GM18870 (cell line): ENCODE measurements at regions not wholly inside any gene's neighbourhood (a gene's known extent, or its start where the extent isn't known, plus 50 kb on each side); places are given as distances from the start of the nearest gene placed in this dataset.
"Not testable (repeated sequence)": the region's sequence is repeated elsewhere in the genome, so short reads cannot be mapped to it uniquely, and the experiment has no call there.

Experiments
- ATAC-seq: cut with Tn5 transposase; IDR thresholded peaks from one replicate; pipeline ENCODE4 v1.9.1; 2021; ENCODE audit warnings: moderate library complexity; ENCODE audit not compliant: unreplicated experiment

- ATAC-seq = no peak
Observed at GRCh38 chr11:134949121-134950090, 537.4 kb upstream of the B3GAT1 start.

- ATAC-seq = no peak
Observed at GRCh38 chr11:134947556-134947955, 535.5 kb upstream of the B3GAT1 start.

GRCh38 chr11:134945993-134946392 is 534.0 kb upstream of the B3GAT1 start:
- ATAC-seq = no peak

- ATAC-seq = no peak
Observed at GRCh38 chr11:134944986-134945385, 532.9 kb upstream of the B3GAT1 start.

- ATAC-seq = no peak
Observed at GRCh38 chr11:134944131-134944530, 532.1 kb upstream of the B3GAT1 start.

- no peak for ATAC-seq
Observed at GRCh38 chr11:134943544-134943943, 531.5 kb upstream of the B3GAT1 start.

- ATAC-seq = no peak
Observed at GRCh38 chr11:134942681-134943080, 530.6 kb upstream of the B3GAT1 start.

- not testable (repeated sequence) for ATAC-seq
Observed at GRCh38 chr11:134941936-134942600, 530.0 kb upstream of the B3GAT1 start.

GRCh38 chr11:134941326-134941725 is 529.3 kb upstream of the B3GAT1 start:
- ATAC-seq = no peak

GRCh38 chr11:134940441-134941126 is 528.5 kb upstream of the B3GAT1 start:
- no peak for ATAC-seq

- ATAC-seq = no peak
Observed at GRCh38 chr11:134939905-134940304, 527.9 kb upstream of the B3GAT1 start.

- no peak for ATAC-seq
Observed at GRCh38 chr11:134939031-134939430, 527.0 kb upstream of the B3GAT1 start.

GRCh38 chr11:134938212-134938611 is 526.2 kb upstream of the B3GAT1 start:
- no peak for ATAC-seq

- ATAC-seq = not testable (repeated sequence)
Observed at GRCh38 chr11:134937193-134937592, 525.2 kb upstream of the B3GAT1 start.

GRCh38 chr11:134932761-134933160 is 520.7 kb upstream of the B3GAT1 start:
- ATAC-seq = no peak

GRCh38 chr11:134925432-134925831 is 513.4 kb upstream of the B3GAT1 start:
- ATAC-seq = no peak

- ATAC-seq = no peak
Observed at GRCh38 chr11:134923441-134923840, 511.4 kb upstream of the B3GAT1 start.

GRCh38 chr11:134921938-134922337 is 509.9 kb upstream of the B3GAT1 start:
- no peak for ATAC-seq

- no peak for ATAC-seq
Observed at GRCh38 chr11:134920851-134921608, 509.0 kb upstream of the B3GAT1 start.

GRCh38 chr11:134916421-134917213 is 504.6 kb upstream of the B3GAT1 start:
- no peak for ATAC-seq
